LNCaP clone FGC (cell line): ENCODE measurements at regions not wholly inside any gene's neighbourhood (a gene's known extent, or its start where the extent isn't known, plus 50 kb on each side); places are given as distances from the start of the nearest gene placed in this dataset.

Source experiments
- DNase-seq: peaks from one replicate; pipeline ENCODE4 v3.0.0-alpha.2; 2011; ENCODE audit warnings: low read depth
- H3K4me3 ChIP-seq: 2 replicates; pipeline ENCODE4 v1.5.1; 2011; ENCODE audit warnings: mild to moderate bottlenecking, low read depth, low read length, control low read depth
- CTCF ChIP-seq: IDR thresholded peaks from 2 replicates; pipeline ENCODE4 v1.5.1; 2012; ENCODE audit warnings: mild to moderate bottlenecking; ENCODE audit not compliant: control insufficient read depth, insufficient read depth; ENCODE audit errors: extremely low read depth

GRCh38 chr11:104588446-104588845 is 309.8 kb downstream of the CASP12 start:
- no peak overlapping the region for H3K4me3 ChIP-seq
- TF ChIP-seq CTCF = no peak
- no peak for DNase-seq

- no peak for DNase-seq
- no peak overlapping the region for H3K4me3 ChIP-seq
- no peak for TF ChIP-seq CTCF
Measured at GRCh38 chr11:104584823-104585222, 313.4 kb downstream of the CASP12 start.

- no peak for TF ChIP-seq CTCF
- no peak overlapping the region for H3K4me3 ChIP-seq
- DNase-seq = no peak
Measured at GRCh38 chr11:104583857-104584256, 314.4 kb downstream of the CASP12 start.

- no peak for DNase-seq
- no peak for TF ChIP-seq CTCF
- no peak overlapping the region for H3K4me3 ChIP-seq
Measured at GRCh38 chr11:104582431-104582830, 315.8 kb downstream of the CASP12 start.

- H3K4me3 ChIP-seq = no peak overlapping the region
- TF ChIP-seq CTCF = no peak
- no peak for DNase-seq
Measured at GRCh38 chr11:104581246-104581980, 316.8 kb downstream of the CASP12 start.

- H3K4me3 ChIP-seq = no peak overlapping the region
- no peak for DNase-seq
- TF ChIP-seq CTCF = no peak
Measured at GRCh38 chr11:104573441-104573990, 324.7 kb downstream of the CASP12 start.

GRCh38 chr11:104572279-104572678 is 326.0 kb downstream of the CASP12 start:
- no peak for DNase-seq

More at GRCh38 chr11:104572279-104572678, 326.0 kb downstream of the CASP12 start:
- no peak overlapping the region for H3K4me3 ChIP-seq
- TF ChIP-seq CTCF = no peak
